Keratinocyte (primary cell): ENCODE measurements at regions not wholly inside any gene's neighbourhood (a gene's known extent, or its start where the extent isn't known, plus 50 kb on each side); places are given as distances from the start of the nearest gene placed in this dataset.

Experiments used
- DNase-seq: peaks from one replicate; pipeline ENCODE4 v3.0.0-alpha.2; 2011; ENCODE audit warnings: low read depth, missing footprints, low spot score
- FAIRE-seq: peaks from 2 replicates; lab custom pipeline; 2011; peaks lifted over from hg19 to GRCh38; lab: Jason Lieb, UNC
- H2AFZ ChIP-seq: 2 replicates; pipeline ENCODE4 v1.6.0; 2012; ENCODE audit warnings: low read length, control low read depth, inconsistent platforms; ENCODE audit not compliant: control insufficient read depth
- H3K27ac ChIP-seq: 2 replicates; pipeline ENCODE4 v1.5.1; 2011; ENCODE audit warnings: low read length; ENCODE audit not compliant: control insufficient read depth, insufficient read depth
- H3K27me3 ChIP-seq: 3 replicates; pipeline ENCODE4 v1.6.0; 2011; ENCODE audit warnings: low read length; ENCODE audit not compliant: control insufficient read depth, insufficient read depth; ENCODE audit errors: extremely low read depth
- H3K36me3 ChIP-seq, 2 experiments: 2 replicates in 1 of 2; 3 replicates in 1 of 2; pipeline ENCODE4 v1.5.1; 2011; ENCODE audit warnings: low read length in 2 of 2, mild to moderate bottlenecking in 1 of 2; ENCODE audit not compliant: control insufficient read depth in 2 of 2, insufficient read depth in 2 of 2; ENCODE audit errors: extremely low read depth in 1 of 2
- H3K4me1 ChIP-seq: 3 replicates; pipeline ENCODE4 v1.5.1; 2011; ENCODE audit warnings: low read length; ENCODE audit not compliant: control insufficient read depth, insufficient read depth; ENCODE audit errors: extremely low read depth
- H3K4me2 ChIP-seq: 3 replicates; pipeline ENCODE4 v1.6.0; 2011; ENCODE audit warnings: low read depth, low read length; ENCODE audit not compliant: control insufficient read depth, insufficient read depth; ENCODE audit errors: extremely low read depth
- H3K4me3 ChIP-seq, 3 experiments: fragments of 200-600 bp in 1 of 3; sonication (generic) in 1 of 3; 2 replicates in 2 of 3; 3 replicates in 1 of 3; pipeline ENCODE4 v1.5.1; 2011 to 2016; ENCODE audit warnings: low read length in 3 of 3, mild to moderate bottlenecking in 3 of 3, control low read depth in 2 of 3, inconsistent platforms in 1 of 3, low read depth in 1 of 3, mixed read lengths in 1 of 3, mixed run types in 1 of 3, moderate library complexity in 1 of 3; ENCODE audit not compliant: control insufficient read depth in 2 of 3, insufficient read depth in 2 of 3; ENCODE audit errors: extremely low read depth in 1 of 3
- H3K79me2 ChIP-seq: 2 replicates; pipeline ENCODE4 v1.6.0; 2012; ENCODE audit warnings: low read length; ENCODE audit not compliant: control insufficient read depth, insufficient read depth
- H3K9ac ChIP-seq: 3 replicates; pipeline ENCODE4 v1.6.0; 2011; ENCODE audit warnings: low read length; ENCODE audit not compliant: control insufficient read depth, insufficient read depth; ENCODE audit errors: extremely low read depth
- H3K9me1 ChIP-seq: 3 replicates; pipeline ENCODE4 v1.6.0; 2011; ENCODE audit warnings: low read length; ENCODE audit not compliant: control insufficient read depth, insufficient read depth; ENCODE audit errors: extremely low read depth
- H3K9me3 ChIP-seq: 2 replicates; pipeline ENCODE4 v1.5.1; 2012; ENCODE audit warnings: low read depth, low read length; ENCODE audit not compliant: control insufficient read depth
- H4K20me1 ChIP-seq: 3 replicates; pipeline ENCODE4 v1.6.0; 2011; ENCODE audit warnings: low read length; ENCODE audit not compliant: control insufficient read depth, insufficient read depth; ENCODE audit errors: extremely low read depth
- EZH2 ChIP-seq: IDR thresholded peaks from one replicate; pipeline ENCODE4 v1.6.1; 2012; ENCODE audit warnings: inconsistent platforms, mild to moderate bottlenecking, low read length, moderate library complexity
- dilution Hi-C: fragments of 300-500 bp; cut with MboI; formaldehyde crosslinking; loops from one replicate; pipeline ENCODE4 v1.7.0; 2020; ENCODE audit warnings: low sequenced_read_pairs; ENCODE audit not compliant: extremely low pct_ligation_motif_present
- TF ChIP-seq, protein P1 (sequence below), 3 experiments: IDR thresholded peaks in 1 of 3; conservative IDR thresholded peaks in 1 of 3; optimal IDR thresholded peaks in 1 of 3; 2 replicates in 2 of 3; 3 replicates in 1 of 3; pipeline versions ENCODE3 to v1.5.1; 2011; ENCODE audit warnings: low read length in 3 of 3, mild to moderate bottlenecking in 3 of 3, moderate library complexity in 2 of 3, control low read depth in 1 of 3, inconsistent platforms in 1 of 3; ENCODE audit not compliant: insufficient read depth in 2 of 3; ENCODE audit errors: extremely low read depth in 1 of 3

DNA sequence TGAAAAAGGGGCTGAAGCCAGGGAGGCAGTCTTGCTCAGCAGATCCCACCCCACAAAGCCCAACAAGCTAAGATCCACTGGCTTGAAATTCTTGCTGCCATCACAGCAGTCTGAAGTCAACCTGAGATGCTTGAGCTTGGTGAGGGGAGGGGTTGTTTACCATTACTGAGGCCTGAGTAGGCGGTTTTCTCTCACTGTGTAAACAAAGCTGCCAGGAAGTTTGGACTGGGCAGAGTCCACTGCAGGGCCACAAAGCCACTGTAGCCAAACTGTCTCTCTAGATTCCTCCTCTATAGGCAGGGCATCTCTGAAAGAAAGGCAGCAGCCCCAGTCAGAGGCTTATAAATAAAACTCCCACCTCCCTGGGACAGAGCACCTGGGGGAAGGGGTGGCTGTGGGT lies 746.1 kb upstream of the LRRC4C start:
- DNase-seq (no peak), FAIRE-seq (no peak)
- dilution Hi-C loops, result no loop called here

DNA sequence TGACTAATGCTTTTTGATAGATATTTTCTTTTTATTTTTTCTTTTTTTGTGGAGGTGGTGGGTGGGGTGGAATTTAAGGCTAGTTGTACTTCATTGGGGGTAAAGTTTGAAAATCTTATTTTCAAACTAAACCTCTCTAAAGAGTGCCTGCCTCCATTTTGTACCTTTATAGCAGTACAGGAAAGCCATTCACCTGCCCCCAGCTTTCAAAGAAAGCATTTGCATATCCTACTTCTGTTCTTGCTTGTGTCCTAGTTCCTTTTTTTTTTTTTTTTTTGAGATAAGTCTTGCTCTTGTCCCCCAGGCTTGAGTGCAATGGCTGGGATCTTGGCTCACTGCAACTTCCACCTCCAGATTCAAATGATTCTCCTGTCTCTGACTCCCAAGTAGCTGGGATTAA lies 766.2 kb upstream of the LRRC4C start:
- no peak overlapping the region for H3K4me3 ChIP-seq
- dilution Hi-C loops, result no loop called here
- H3K4me2 ChIP-seq, result no peak overlapping the region
- H3K27ac ChIP-seq, result no peak overlapping the region
- H3K9me1 ChIP-seq, result no peaks in the 10 kb centered on the region
- TF ChIP-seq EZH2, result no peak
- TF ChIP-seq, protein P1, sequence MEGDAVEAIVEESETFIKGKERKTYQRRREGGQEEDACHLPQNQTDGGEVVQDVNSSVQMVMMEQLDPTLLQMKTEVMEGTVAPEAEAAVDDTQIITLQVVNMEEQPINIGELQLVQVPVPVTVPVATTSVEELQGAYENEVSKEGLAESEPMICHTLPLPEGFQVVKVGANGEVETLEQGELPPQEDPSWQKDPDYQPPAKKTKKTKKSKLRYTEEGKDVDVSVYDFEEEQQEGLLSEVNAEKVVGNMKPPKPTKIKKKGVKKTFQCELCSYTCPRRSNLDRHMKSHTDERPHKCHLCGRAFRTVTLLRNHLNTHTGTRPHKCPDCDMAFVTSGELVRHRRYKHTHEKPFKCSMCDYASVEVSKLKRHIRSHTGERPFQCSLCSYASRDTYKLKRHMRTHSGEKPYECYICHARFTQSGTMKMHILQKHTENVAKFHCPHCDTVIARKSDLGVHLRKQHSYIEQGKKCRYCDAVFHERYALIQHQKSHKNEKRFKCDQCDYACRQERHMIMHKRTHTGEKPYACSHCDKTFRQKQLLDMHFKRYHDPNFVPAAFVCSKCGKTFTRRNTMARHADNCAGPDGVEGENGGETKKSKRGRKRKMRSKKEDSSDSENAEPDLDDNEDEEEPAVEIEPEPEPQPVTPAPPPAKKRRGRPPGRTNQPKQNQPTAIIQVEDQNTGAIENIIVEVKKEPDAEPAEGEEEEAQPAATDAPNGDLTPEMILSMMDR (optimal IDR thresholded peaks at IDR 0.05 in 1 of 3, IDR thresholded peaks at IDR 0.05 in 1 of 3, conservative IDR thresholded peaks at IDR 0.05 in 1 of 3; ENCODE audit: extremely low read depth in 1 of 3, insufficient read depth in 2 of 3, low read length in 3 of 3), result no peak
- no peaks in the 10 kb centered on the region for H3K27me3 ChIP-seq
- no peak overlapping the region for H2AFZ ChIP-seq
- H3K9me3 ChIP-seq, result no peaks in the 10 kb centered on the region
- no peak for DNase-seq
- H3K36me3 ChIP-seq, result no peaks in the 10 kb centered on the region
- no peak for FAIRE-seq
- no peaks in the 10 kb centered on the region for H3K79me2 ChIP-seq
- no peaks in the 10 kb centered on the region for H4K20me1 ChIP-seq
- H3K9ac ChIP-seq, result no peak overlapping the region
- H3K4me1 ChIP-seq, result no peaks in the 10 kb centered on the region

More for the DNA sequence above, 746.1 kb upstream of the LRRC4C start:
- no peaks in the 10 kb centered on the region for H3K79me2 ChIP-seq
- H3K4me1 ChIP-seq, result no peaks in the 10 kb centered on the region
- H3K27me3 ChIP-seq, result no peaks in the 10 kb centered on the region
- H3K4me2 ChIP-seq, result no peak overlapping the region
- H3K9ac ChIP-seq, result no peak overlapping the region
- H4K20me1 ChIP-seq, result no peaks in the 10 kb centered on the region
- no peaks in the 10 kb centered on the region for H3K9me3 ChIP-seq
- no peaks in the 10 kb centered on the region for H3K9me1 ChIP-seq
- H3K36me3 ChIP-seq, result no peaks in the 10 kb centered on the region
- TF ChIP-seq, protein P1 (optimal IDR thresholded peaks at IDR 0.05 in 1 of 3, IDR thresholded peaks at IDR 0.05 in 1 of 3, conservative IDR thresholded peaks at IDR 0.05 in 1 of 3; ENCODE audit: extremely low read depth in 1 of 3, insufficient read depth in 2 of 3, low read length in 3 of 3), result no peak
- TF ChIP-seq EZH2, result no peak
- no peak overlapping the region for H2AFZ ChIP-seq
- no peak overlapping the region for H3K27ac ChIP-seq
- no peak overlapping the region for H3K4me3 ChIP-seq
